GM23338 (cell line): ENCODE measurements at regions not wholly inside any gene's neighbourhood (a gene's known extent, or its start where the extent isn't known, plus 50 kb on each side); places are given as distances from the start of the nearest gene placed in this dataset.

Source experiments
- ATAC-seq: fragments of 200-7000 bp; cut with Tn5 transposase; 3 replicates; pipeline ENCODE4 v1.9.1; 2020
- DNase-seq: peaks from one replicate; pipeline ENCODE4 v3.0.0-alpha.2; 2015; ENCODE audit warnings: low spot score
- H2AFZ ChIP-seq: fragments of 200-600 bp; sonication (generic); 2 replicates; pipeline ENCODE4 v1.8.0; 2016; ENCODE audit warnings: antibody characterized with exemption, mild to moderate bottlenecking, moderate library complexity
- H3F3A ChIP-seq: fragments of 200-600 bp; sonication (generic); replicated peaks from 2 replicates; pipeline ENCODE4 v1.8.0; 2017; ENCODE audit warnings: antibody characterized with exemption, mixed run types, low read depth
- H3K27ac ChIP-seq: fragments of 200-600 bp; sonication (generic); 2 replicates; pipeline ENCODE4 v1.6.1; 2016; ENCODE audit warnings: low read depth
- H3K27me3 ChIP-seq: fragments of 200-600 bp; sonication (generic); 2 replicates; pipeline ENCODE4 v1.8.0; 2016; ENCODE audit warnings: mild to moderate bottlenecking, mixed run types, moderate library complexity; ENCODE audit not compliant: insufficient read depth
- H3K36me3 ChIP-seq: fragments of 200-600 bp; sonication (generic); 2 replicates; pipeline ENCODE4 v1.8.0; 2016; ENCODE audit warnings: mild to moderate bottlenecking; ENCODE audit not compliant: insufficient read depth
- H3K4me1 ChIP-seq: fragments of 200-600 bp; sonication (generic); 2 replicates; pipeline ENCODE4 v1.8.0; 2016; ENCODE audit warnings: mild to moderate bottlenecking, moderate library complexity; ENCODE audit not compliant: insufficient read depth
- H3K4me2 ChIP-seq: fragments of 200-600 bp; sonication (generic); 2 replicates; pipeline ENCODE4 v1.7.1; 2017; ENCODE audit warnings: mixed run types
- H3K4me3 ChIP-seq: fragments of 200-600 bp; sonication (generic); 2 replicates; pipeline ENCODE4 v1.6.1; 2016; ENCODE audit warnings: mixed run types
- H3K79me2 ChIP-seq: fragments of 200-600 bp; sonication (generic); replicated peaks from 2 replicates; pipeline ENCODE4 v1.8.0; 2017; ENCODE audit warnings: mild to moderate bottlenecking; ENCODE audit not compliant: insufficient read depth
- H3K9me2 ChIP-seq: fragments of 200-600 bp; sonication (generic); 2 replicates; pipeline ENCODE4 v1.8.0; 2017; ENCODE audit not compliant: insufficient read depth
- H4K20me1 ChIP-seq: fragments of 200-600 bp; sonication (generic); replicated peaks from 2 replicates; pipeline ENCODE4 v1.8.0; 2017; ENCODE audit warnings: mild to moderate bottlenecking; ENCODE audit not compliant: insufficient read depth
- H3K27ac Mint-ChIP-seq: 2 replicates; pipeline ENCODE4 v1.8.0; 2020; ENCODE audit warnings: inconsistent platforms, mild to moderate bottlenecking, moderate library complexity, mixed read lengths
- H3K27me3 Mint-ChIP-seq: 3 replicates; pipeline ENCODE4 v1.8.0; 2022; ENCODE audit warnings: low read depth, mild to moderate bottlenecking, moderate library complexity, mixed read lengths, inconsistent platforms; ENCODE audit not compliant: insufficient read depth, poor library complexity
- H3K36me3 Mint-ChIP-seq: 3 replicates; pipeline ENCODE4 v1.8.0; 2021; ENCODE audit warnings: low read depth, mild to moderate bottlenecking, inconsistent platforms, moderate library complexity, mixed read lengths
- H3K4me1 Mint-ChIP-seq: 3 replicates; pipeline ENCODE4 v1.8.0; 2020; ENCODE audit warnings: mild to moderate bottlenecking, inconsistent platforms, mixed read lengths
- H3K4me3 Mint-ChIP-seq: 3 replicates; pipeline ENCODE4 v1.8.0; 2021; ENCODE audit warnings: moderate library complexity, mild to moderate bottlenecking, inconsistent platforms, mixed read lengths
- H3K9me3 Mint-ChIP-seq: 3 replicates; pipeline ENCODE4 v1.8.0; 2020; ENCODE audit warnings: moderate library complexity, mild to moderate bottlenecking, inconsistent platforms, mixed read lengths
- CREB1 ChIP-seq: fragments of 250-450 bp; sonication (Bioruptor Pico); IDR thresholded peaks from 2 replicates; pipeline ENCODE4 v1.5.0; 2020; ENCODE audit warnings: low read depth, mild to moderate bottlenecking, moderate library complexity
- EZH2 ChIP-seq: fragments of 200-600 bp; sonication (generic); IDR thresholded peaks from one replicate; pipeline ENCODE4 v1.8.0; 2017; ENCODE audit warnings: antibody characterized with exemption, mild to moderate bottlenecking, low read depth; ENCODE audit not compliant: unreplicated experiment
- JUNB ChIP-seq: IDR thresholded peaks from one replicate; pipeline ENCODE4 v1.6.1; 2016; ENCODE audit warnings: antibody characterized with exemption; ENCODE audit not compliant: unreplicated experiment
- ZNF462 ChIP-seq: fragments of 250-450 bp; sonication (Bioruptor Pico); IDR thresholded peaks from 2 replicates; pipeline ENCODE4 v1.5.0; 2020; ENCODE audit warnings: mild to moderate bottlenecking, moderate library complexity
- TF ChIP-seq, protein P1 (sequence below): IDR thresholded peaks from 2 replicates; pipeline ENCODE4 v1.6.1; 2016; ENCODE audit warnings: antibody characterized with exemption

GRCh38 chr6:168242111-168242939 lies 77.3 kb downstream of the DACT2 start:
- Histone ChIP-seq H3K79me2 (no peaks in the 10 kb centered on the region), H3K4me1 (peaks cover 1% of the 10 kb centered on the region), H3K27me3 (no peaks in the 10 kb centered on the region), H3F3A (no peaks in the 10 kb centered on the region), H3K36me3 (no peaks in the 10 kb centered on the region), H2AFZ (no peak overlapping the region), H3K9me2 (no peaks in the 10 kb centered on the region), H3K27ac (no peak overlapping the region), H3K4me3 (no peak overlapping the region), H3K4me2 (no peak overlapping the region), H4K20me1 (no peaks in the 10 kb centered on the region)
- peaks cover 3% of the 10 kb centered on the region; the same call in 1 of the 3 replicates for H3K9me3 Mint-ChIP-seq
- no peaks in the 10 kb centered on the region for H3K36me3 Mint-ChIP-seq
- H3K4me1 Mint-ChIP-seq, result peaks cover 17% of the 10 kb centered on the region
- ATAC-seq (no peak), DNase-seq (no peak)
- no peak overlapping the region for H3K27ac Mint-ChIP-seq
- peaks cover 10% of the 10 kb centered on the region for H3K27me3 Mint-ChIP-seq
- no peak overlapping the region for H3K4me3 Mint-ChIP-seq
- TF ChIP-seq EZH2 (no peak), JUNB (no peak), ZNF462 (CRISPR knock-in tag) (no peak), CREB1 (no peak)
- TF ChIP-seq, protein P1, sequence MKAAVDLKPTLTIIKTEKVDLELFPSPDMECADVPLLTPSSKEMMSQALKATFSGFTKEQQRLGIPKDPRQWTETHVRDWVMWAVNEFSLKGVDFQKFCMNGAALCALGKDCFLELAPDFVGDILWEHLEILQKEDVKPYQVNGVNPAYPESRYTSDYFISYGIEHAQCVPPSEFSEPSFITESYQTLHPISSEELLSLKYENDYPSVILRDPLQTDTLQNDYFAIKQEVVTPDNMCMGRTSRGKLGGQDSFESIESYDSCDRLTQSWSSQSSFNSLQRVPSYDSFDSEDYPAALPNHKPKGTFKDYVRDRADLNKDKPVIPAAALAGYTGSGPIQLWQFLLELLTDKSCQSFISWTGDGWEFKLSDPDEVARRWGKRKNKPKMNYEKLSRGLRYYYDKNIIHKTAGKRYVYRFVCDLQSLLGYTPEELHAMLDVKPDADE, result no peak
